H1 (cell line): ENCODE measurements at regions not wholly inside any gene's neighbourhood (a gene's known extent, or its start where the extent isn't known, plus 50 kb on each side); places are given as distances from the start of the nearest gene placed in this dataset.

ENCODE experiments used
- CTCF ChIA-PET: fragments of 300-600 bp; sonication (Branson Sonifier 250); formaldehyde crosslinking; loops from one replicate; lab custom pipeline; 2021; ENCODE audit not compliant: partially characterized antibody; lab: Charles Lee
- POLR2A ChIA-PET: fragments of 300-600 bp; sonication (Branson Sonifier 250); formaldehyde crosslinking; loops from one replicate; lab custom pipeline; 2021; ENCODE audit warnings: inconsistent platforms; ENCODE audit not compliant: partially characterized antibody; lab: Charles Lee
- DNase-seq, 2 experiments: peaks; one replicate each; pipeline versions ENCODE4 v3.0.0 to v3.0.0-alpha.2; 2010 to 2022; ENCODE audit warnings: low spot score in 2 of 2, low read depth in 1 of 2, mixed read lengths in 1 of 2
- FAIRE-seq: peaks from 2 replicates; lab custom pipeline; 2011; peaks lifted over from hg19 to GRCh38; lab: Jason Lieb, UNC
- H2AFZ ChIP-seq: 2 replicates; pipeline ENCODE4 v1.8.1; 2012; ENCODE audit warnings: low read length, inconsistent platforms
- H2AK5ac ChIP-seq: 2 replicates; pipeline ENCODE4 v1.6.1; 2013; ENCODE audit warnings: low read depth, low read length
- H2BK120ac ChIP-seq: replicated peaks from 2 replicates; pipeline ENCODE3; 2013; ENCODE audit warnings: low read depth, low read length, inconsistent platforms
- H2BK12ac ChIP-seq: 2 replicates; pipeline ENCODE4 v1.6.1; 2013; ENCODE audit warnings: low read depth, low read length
- H2BK15ac ChIP-seq: 2 replicates; pipeline ENCODE4 v1.6.1; 2013; ENCODE audit warnings: low read length
- H2BK20ac ChIP-seq: 2 replicates; pipeline ENCODE4 v1.6.1; 2013; ENCODE audit warnings: low read length
- H2BK5ac ChIP-seq: 2 replicates; pipeline ENCODE4 v1.6.1; 2013; ENCODE audit warnings: low read depth, low read length
- H3K14ac ChIP-seq: 2 replicates; pipeline ENCODE4 v1.6.1; 2013; ENCODE audit warnings: inconsistent platforms; ENCODE audit not compliant: insufficient read length
- H3K18ac ChIP-seq: 2 replicates; pipeline ENCODE4 v1.6.1; 2013; ENCODE audit warnings: low read length; ENCODE audit errors: extremely low read depth
- H3K23ac ChIP-seq: 2 replicates; pipeline ENCODE4 v1.6.1; 2013; ENCODE audit warnings: inconsistent platforms; ENCODE audit not compliant: insufficient read length
- H3K23me2 ChIP-seq: 2 replicates; pipeline ENCODE4 v1.6.1; 2013; ENCODE audit warnings: low read depth, low read length
- H3K27ac ChIP-seq: 2 replicates; pipeline ENCODE4 v1.6.1; 2011; ENCODE audit warnings: low read depth, low read length, inconsistent platforms
- H3K27me3 ChIP-seq, 4 experiments: replicated peaks in 1 of 4; 1 replicate in 1 of 4; 2 replicates in 3 of 4; pipeline versions ENCODE4 v1.6.1 to v1.8.1; 2011 to 2013; ENCODE audit warnings: low read length in 3 of 4, mild to moderate bottlenecking in 3 of 4, inconsistent platforms in 2 of 4, mixed read lengths in 2 of 4, moderate library complexity in 1 of 4; ENCODE audit not compliant: control insufficient read depth in 3 of 4, insufficient read depth in 3 of 4; ENCODE audit errors: extremely low read depth in 1 of 4
- H3K36me3 ChIP-seq, 4 experiments: 2 replicates each; pipeline versions ENCODE4 v1.6.1 to v1.8.1; 2011 to 2013; ENCODE audit warnings: mild to moderate bottlenecking in 4 of 4, low read length in 3 of 4, moderate library complexity in 2 of 4, control low read depth in 1 of 4, inconsistent platforms in 1 of 4; ENCODE audit not compliant: insufficient read depth in 4 of 4, control insufficient read depth in 2 of 4
- H3K4ac ChIP-seq: replicated peaks from 2 replicates; pipeline ENCODE3; 2013; ENCODE audit warnings: low read length, low read depth, mixed read lengths, inconsistent platforms; ENCODE audit not compliant: insufficient read length
- H3K4me1 ChIP-seq, 4 experiments: replicated peaks in 1 of 4; 1 replicate in 1 of 4; 2 replicates in 3 of 4; pipeline versions ENCODE4 v1.6.1 to v1.8.1; 2011 to 2013; ENCODE audit warnings: low read length in 3 of 4, inconsistent platforms in 2 of 4, mixed read lengths in 1 of 4; ENCODE audit not compliant: insufficient read depth in 4 of 4, control insufficient read depth in 3 of 4
- H3K4me2 ChIP-seq, 2 experiments: 2 replicates each; pipeline versions ENCODE4 v1.6.1 to v1.8.1; 2011 to 2013; ENCODE audit warnings: low read depth in 2 of 2, low read length in 2 of 2, control low read depth in 1 of 2, inconsistent platforms in 1 of 2, mild to moderate bottlenecking in 1 of 2; ENCODE audit not compliant: insufficient read depth in 1 of 2
- H3K4me3 ChIP-seq, 4 experiments: fragments of 200-600, 300-600 bp in 1 of 4; sonication (generic), shearing (Covaris generic), sonication (Bioruptor Twin) in 1 of 4; 2 replicates each; pipeline versions ENCODE4 v1.5.1 to v1.8.1; 2011 to 2016; ENCODE audit warnings: low read length in 4 of 4, low read depth in 3 of 4, control low read depth in 2 of 4, inconsistent platforms in 2 of 4, mild to moderate bottlenecking in 2 of 4, mixed read lengths in 1 of 4, moderate library complexity in 1 of 4; ENCODE audit not compliant: insufficient read depth in 2 of 4; ENCODE audit errors: extremely low read depth in 1 of 4
- H3K56ac ChIP-seq: replicated peaks from 2 replicates; pipeline ENCODE3; 2013; ENCODE audit warnings: low read depth, mild to moderate bottlenecking, mixed read lengths, low read length, inconsistent platforms; ENCODE audit not compliant: insufficient read length
- H3K79me1 ChIP-seq: 2 replicates; pipeline ENCODE4 v1.6.1; 2013; ENCODE audit warnings: low read depth, low read length, control low read depth
- H3K79me2 ChIP-seq, 2 experiments: 2 replicates each; pipeline versions ENCODE4 v1.6.1 to v1.8.1; 2012 to 2013; ENCODE audit warnings: low read length in 2 of 2, mild to moderate bottlenecking in 2 of 2, inconsistent platforms in 1 of 2; ENCODE audit not compliant: insufficient read depth in 2 of 2, control insufficient read depth in 1 of 2
- H3K9ac ChIP-seq, 4 experiments: replicated peaks in 1 of 4; 1 replicate in 1 of 4; 2 replicates in 3 of 4; pipeline versions ENCODE4 v1.6.1 to v1.8.1; 2011 to 2013; ENCODE audit warnings: low read depth in 3 of 4, low read length in 3 of 4, control low read depth in 2 of 4, mild to moderate bottlenecking in 2 of 4, moderate library complexity in 2 of 4, inconsistent platforms in 1 of 4; ENCODE audit errors: extremely low read depth in 1 of 4
- H3K9me3 ChIP-seq, 2 experiments: 2 replicates each; pipeline versions ENCODE4 v1.6.1 to v1.8.1; 2012 to 2013; ENCODE audit warnings: mild to moderate bottlenecking in 2 of 2, moderate library complexity in 2 of 2, control low read depth in 1 of 2, inconsistent platforms in 1 of 2, low read depth in 1 of 2, low read length in 1 of 2, mixed read lengths in 1 of 2; ENCODE audit not compliant: insufficient read depth in 2 of 2
- H4K20me1 ChIP-seq, 2 experiments: replicated peaks in 1 of 2; 2 replicates each; pipeline versions ENCODE3 to v1.8.1; 2011 to 2013; ENCODE audit warnings: inconsistent platforms in 2 of 2, low read length in 2 of 2, mild to moderate bottlenecking in 1 of 2; ENCODE audit not compliant: insufficient read depth in 2 of 2, control insufficient read depth in 1 of 2
- H4K5ac ChIP-seq: 2 replicates; pipeline ENCODE4 v1.6.1; 2013; ENCODE audit warnings: low read length, low read depth, mixed read lengths, inconsistent platforms; ENCODE audit not compliant: insufficient read length
- H4K8ac ChIP-seq: 2 replicates; pipeline ENCODE4 v1.8.0; 2013; ENCODE audit warnings: mild to moderate bottlenecking, moderate library complexity, low read length, inconsistent platforms; ENCODE audit not compliant: insufficient read depth; ENCODE audit errors: extremely low read depth
- H4K91ac ChIP-seq: replicated peaks from 2 replicates; pipeline ENCODE3; 2013; ENCODE audit warnings: low read length, mixed read lengths, inconsistent platforms; ENCODE audit not compliant: insufficient read length
- ASH2L ChIP-seq: fragments of 200-600, 300-600 bp; sonication (generic); IDR thresholded peaks from one replicate; pipeline ENCODE4 v1.7.1; 2017; ENCODE audit warnings: low read length
- ATF3 ChIP-seq: IDR thresholded peaks from 2 replicates; pipeline ENCODE4 v1.6.1; 2011; ENCODE audit warnings: low read depth, mild to moderate bottlenecking, low read length; ENCODE audit not compliant: insufficient read depth
- BCL11A ChIP-seq, 2 experiments: IDR thresholded peaks; one replicate each; pipeline ENCODE4 v1.6.1; 2011; ENCODE audit warnings: low read depth in 2 of 2, low read length in 2 of 2, mild to moderate bottlenecking in 2 of 2
- CTBP2 ChIP-seq: IDR thresholded peaks from 2 replicates; pipeline ENCODE4 v1.7.0; 2011; ENCODE audit warnings: borderline replicate concordance, mild to moderate bottlenecking, moderate library complexity, mixed read lengths, low read length; ENCODE audit not compliant: insufficient read depth, insufficient read length
- GTF2F1 ChIP-seq: IDR thresholded peaks from 2 replicates; pipeline ENCODE4 v1.6.1; 2012; ENCODE audit warnings: low read depth, low read length, improper control_type of control experiment, borderline replicate concordance
- SIX5 ChIP-seq: IDR thresholded peaks from 2 replicates; pipeline ENCODE4 v1.6.1; 2011; ENCODE audit warnings: mild to moderate bottlenecking, low read depth, low read length
- WGBS, 2 experiments: shearing (Covaris generic) in 1 of 2; methylation state at CpG; one replicate each; pipeline versions ENCODE4 v1.1.6 to v1.1.7; 2013 to 2015; ENCODE audit warnings: low lambda C conversion rate in 2 of 2, mixed read lengths in 2 of 2, inconsistent platforms in 1 of 2, low coverage in 1 of 2, missing lambda C conversion rate in 1 of 2; ENCODE audit not compliant: insufficient replicate concordance in 2 of 2, insufficient coverage in 1 of 2, insufficient read length in 1 of 2; ENCODE audit errors: extremely low coverage in 1 of 2, missing lambda C conversion rate in 1 of 2; 5-methylcytosine and 5-hydroxymethylcytosine counted together
- TF ChIP-seq, protein P1 (sequence below): IDR thresholded peaks from 2 replicates; pipeline ENCODE4 v1.6.1; 2012; ENCODE audit warnings: inconsistent platforms

- no peak overlapping the region for H2AK5ac ChIP-seq
- no peak overlapping the region for H4K5ac ChIP-seq
- WGBS, 2 experiments = 100% methylated on average over 1 of the region's 1 CpG; no CpG with 5 or more reads in 1 of the 2 experiments
- no peaks in the 10 kb centered on the region for H3K27me3 ChIP-seq
- no peak overlapping the region for H3K56ac ChIP-seq
- H3K18ac ChIP-seq = no peak overlapping the region
- H3K4me1 ChIP-seq = no peaks in the 10 kb centered on the region
- H3K79me2 ChIP-seq = no peaks in the 10 kb centered on the region
- DNase-seq (no peak), FAIRE-seq (no peak)
- H3K9me3 ChIP-seq = no peaks in the 10 kb centered on the region
- ChIA-PET CTCF (no interaction called here), POLR2A (no interaction called here)
- no peak overlapping the region for H3K23ac ChIP-seq
- H3K9ac ChIP-seq = no peak overlapping the region
- no peaks in the 10 kb centered on the region for H4K20me1 ChIP-seq
- no peak overlapping the region for H2AFZ ChIP-seq
- H3K27ac ChIP-seq = no peak overlapping the region
- no peak overlapping the region for H3K4me2 ChIP-seq
- H3K79me1 ChIP-seq = no peaks in the 10 kb centered on the region
- H4K91ac ChIP-seq = no peak overlapping the region
- H2BK5ac ChIP-seq = no peak overlapping the region
- H3K4ac ChIP-seq = no peak overlapping the region
- no peaks in the 10 kb centered on the region for H3K36me3 ChIP-seq
- no peak overlapping the region for H3K4me3 ChIP-seq
- H2BK120ac ChIP-seq = no peak overlapping the region
- H3K23me2 ChIP-seq = no peaks in the 10 kb centered on the region
- no peak overlapping the region for H2BK15ac ChIP-seq
- H4K8ac ChIP-seq = no peak overlapping the region
- H3K14ac ChIP-seq = no peak overlapping the region
- no peak overlapping the region for H2BK20ac ChIP-seq
- no peak overlapping the region for H2BK12ac ChIP-seq
- TF ChIP-seq CTBP2 (no peak), BCL11A (IDR thresholded peaks at IDR 0.05; ENCODE audit: low read depth in 2 of 2, low read length in 2 of 2) (no peak), ATF3 (no peak), SIX5 (no peak), ASH2L (no peak), GTF2F1 (no peak)
- TF ChIP-seq, protein P1, sequence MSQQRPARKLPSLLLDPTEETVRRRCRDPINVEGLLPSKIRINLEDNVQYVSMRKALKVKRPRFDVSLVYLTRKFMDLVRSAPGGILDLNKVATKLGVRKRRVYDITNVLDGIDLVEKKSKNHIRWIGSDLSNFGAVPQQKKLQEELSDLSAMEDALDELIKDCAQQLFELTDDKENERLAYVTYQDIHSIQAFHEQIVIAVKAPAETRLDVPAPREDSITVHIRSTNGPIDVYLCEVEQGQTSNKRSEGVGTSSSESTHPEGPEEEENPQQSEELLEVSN = no peak
- TF ChIP-seq, all 59 proteins: peak for 0
Observed at GRCh38 chr5:117562647-117563046, 988.0 kb upstream of the SEMA6A start.
